RWPE1 (cell line): ENCODE measurements at regions not wholly inside any gene's neighbourhood (a gene's known extent, or its start where the extent isn't known, plus 50 kb on each side); places are given as distances from the start of the nearest gene placed in this dataset.

Experiments
- CTCF ChIA-PET: fragments of 350-600 bp; sonication (Branson Sonifier 250); formaldehyde crosslinking; extraction: SDS; loops from one replicate; lab custom pipeline; 2021; lab: Yijun Ruan, JAX
- POLR2A ChIA-PET: fragments of 400-600 bp; formaldehyde crosslinking; extraction: SDS; loops from one replicate; lab custom pipeline; 2020; ENCODE audit warnings: antibody characterized with exemption; ENCODE audit not compliant: low non-redundant PET; lab: Yijun Ruan, JAX
- DNase-seq: peaks from one replicate; pipeline ENCODE4 v3.0.0; 2012; ENCODE audit warnings: low spot score
- H3K27ac ChIP-seq: fragments of 450-650 bp; 2 replicates; pipeline ENCODE4 v1.5.1; 2017
- TF ChIP-seq, protein P1 (sequence below): fragments of 450-650 bp; conservative IDR thresholded peaks from 2 replicates; pipeline ENCODE4 v1.5.1; 2017; ENCODE audit warnings: low read depth, mild to moderate bottlenecking

DNA sequence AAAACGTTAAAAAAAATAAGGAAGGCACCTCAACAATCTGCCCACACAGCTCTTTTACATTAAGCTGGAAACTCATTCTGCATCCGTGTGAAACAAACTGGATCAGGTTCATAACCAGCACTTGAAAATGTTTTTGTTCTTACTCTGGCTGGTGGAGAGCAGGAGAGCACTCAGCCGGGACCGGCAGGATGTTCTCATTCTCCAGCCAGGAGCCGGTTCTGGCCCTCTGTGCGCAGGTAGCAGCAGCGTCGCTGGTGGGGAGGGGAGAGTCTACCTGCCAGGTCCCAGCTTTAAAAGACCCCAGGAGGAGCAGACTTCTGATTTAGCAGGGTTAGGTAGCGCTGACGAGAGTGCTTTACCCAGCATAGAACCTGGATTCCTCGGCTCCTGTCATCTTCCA, 834.9 kb upstream of the SALL3 start:
- CTCF ChIA-PET = no interaction called here
- DNase-seq = no peak
- TF ChIP-seq, protein P1, sequence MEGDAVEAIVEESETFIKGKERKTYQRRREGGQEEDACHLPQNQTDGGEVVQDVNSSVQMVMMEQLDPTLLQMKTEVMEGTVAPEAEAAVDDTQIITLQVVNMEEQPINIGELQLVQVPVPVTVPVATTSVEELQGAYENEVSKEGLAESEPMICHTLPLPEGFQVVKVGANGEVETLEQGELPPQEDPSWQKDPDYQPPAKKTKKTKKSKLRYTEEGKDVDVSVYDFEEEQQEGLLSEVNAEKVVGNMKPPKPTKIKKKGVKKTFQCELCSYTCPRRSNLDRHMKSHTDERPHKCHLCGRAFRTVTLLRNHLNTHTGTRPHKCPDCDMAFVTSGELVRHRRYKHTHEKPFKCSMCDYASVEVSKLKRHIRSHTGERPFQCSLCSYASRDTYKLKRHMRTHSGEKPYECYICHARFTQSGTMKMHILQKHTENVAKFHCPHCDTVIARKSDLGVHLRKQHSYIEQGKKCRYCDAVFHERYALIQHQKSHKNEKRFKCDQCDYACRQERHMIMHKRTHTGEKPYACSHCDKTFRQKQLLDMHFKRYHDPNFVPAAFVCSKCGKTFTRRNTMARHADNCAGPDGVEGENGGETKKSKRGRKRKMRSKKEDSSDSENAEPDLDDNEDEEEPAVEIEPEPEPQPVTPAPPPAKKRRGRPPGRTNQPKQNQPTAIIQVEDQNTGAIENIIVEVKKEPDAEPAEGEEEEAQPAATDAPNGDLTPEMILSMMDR = no peak
- POLR2A ChIA-PET = no interaction called here
- H3K27ac ChIP-seq = no peak overlapping the region

DNA sequence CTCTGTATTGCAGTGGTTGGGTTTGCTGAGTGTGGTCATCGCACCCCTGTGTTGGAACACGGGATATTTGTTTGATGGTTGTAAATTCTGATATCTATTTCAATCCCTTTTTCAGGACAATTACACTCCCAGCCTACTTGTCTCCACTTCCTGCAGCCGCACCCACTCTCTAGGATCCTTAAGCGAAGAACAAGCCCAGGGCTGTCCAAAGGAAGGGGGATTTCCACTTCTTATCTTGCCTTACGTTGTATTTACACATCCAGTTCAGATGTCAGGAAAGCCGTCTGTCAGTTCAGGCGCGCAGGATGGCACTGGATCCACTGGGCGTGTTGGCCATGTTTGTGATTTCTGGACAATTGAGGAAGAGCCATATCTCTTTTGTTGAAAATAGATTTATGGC, 834.5 kb upstream of the SALL3 start:
- POLR2A ChIA-PET = no interaction called here
- CTCF ChIA-PET = no interaction called here
- no peak for DNase-seq
- H3K27ac ChIP-seq = no peak overlapping the region
- TF ChIP-seq, protein P1 = no peak

DNA sequence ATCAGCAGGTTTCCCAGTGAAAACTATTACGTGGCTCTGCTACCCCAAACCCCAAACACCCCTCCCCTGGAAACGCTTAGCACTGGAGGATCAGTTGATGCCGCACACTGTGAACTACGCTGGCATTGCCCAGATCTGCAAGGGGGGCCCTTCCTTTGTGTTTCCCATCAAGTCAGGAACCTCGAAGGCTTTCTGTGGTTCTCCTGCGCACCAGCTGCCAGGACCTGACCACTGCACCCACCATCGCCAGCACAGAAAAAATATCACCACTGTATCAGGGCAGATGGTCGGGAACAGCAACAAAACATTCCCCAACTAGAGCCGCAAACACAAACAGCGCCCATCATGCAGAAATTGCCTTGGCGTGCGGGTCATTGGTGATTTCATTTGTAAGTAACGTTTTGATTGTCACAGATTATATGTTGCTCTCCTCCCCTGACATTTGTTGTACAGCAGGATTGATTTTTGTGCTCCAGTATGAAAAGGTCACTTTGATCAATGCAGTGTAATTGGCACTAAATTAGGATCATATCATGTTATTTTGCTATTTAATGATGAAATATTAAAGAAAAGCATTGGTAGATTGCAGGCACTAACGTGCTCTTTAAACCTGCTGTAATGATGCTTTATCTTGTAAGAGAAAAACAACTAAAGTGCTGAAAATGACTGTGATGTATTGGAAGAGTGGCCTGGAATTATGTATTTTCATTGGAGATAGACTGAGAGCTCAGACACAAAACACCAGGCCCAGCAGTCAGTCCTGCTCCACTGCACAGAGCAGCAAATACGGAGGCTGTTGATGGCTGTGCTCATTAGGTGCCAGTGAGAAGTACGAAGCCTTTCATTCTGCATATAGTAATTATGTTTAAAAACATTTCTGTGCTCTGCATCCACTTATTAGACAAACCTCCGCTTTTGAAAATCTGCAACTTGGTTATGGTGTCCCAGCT, 833.2 kb upstream of the SALL3 start:
- H3K27ac ChIP-seq = no peak overlapping the region
- no peak for DNase-seq
- CTCF ChIA-PET = no interaction called here
- POLR2A ChIA-PET = no interaction called here
- TF ChIP-seq, protein P1 = no peak

DNA sequence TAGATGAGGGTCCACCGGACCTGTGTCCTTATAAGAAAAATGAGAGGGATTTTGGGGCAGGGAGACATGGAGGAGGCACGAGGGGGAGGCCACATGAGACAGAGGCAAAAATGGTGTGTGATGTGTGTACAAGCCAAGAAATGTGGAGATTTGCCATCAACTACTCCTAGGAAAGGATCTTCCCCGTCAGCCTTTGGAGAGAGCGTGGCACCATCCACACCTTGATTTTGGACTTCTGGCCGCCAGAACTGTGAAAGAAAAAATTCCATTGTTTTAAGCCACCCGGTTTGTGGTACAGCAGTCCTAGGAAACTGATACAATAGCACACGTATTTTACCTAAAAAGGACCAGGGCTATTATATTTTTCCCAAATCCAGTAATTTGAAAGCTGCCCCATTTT, 829.0 kb upstream of the SALL3 start:
- H3K27ac ChIP-seq = no peak overlapping the region
- POLR2A ChIA-PET = no interaction called here
- CTCF ChIA-PET = no interaction called here
- DNase-seq = no peak
- TF ChIP-seq, protein P1 = no peak

DNA sequence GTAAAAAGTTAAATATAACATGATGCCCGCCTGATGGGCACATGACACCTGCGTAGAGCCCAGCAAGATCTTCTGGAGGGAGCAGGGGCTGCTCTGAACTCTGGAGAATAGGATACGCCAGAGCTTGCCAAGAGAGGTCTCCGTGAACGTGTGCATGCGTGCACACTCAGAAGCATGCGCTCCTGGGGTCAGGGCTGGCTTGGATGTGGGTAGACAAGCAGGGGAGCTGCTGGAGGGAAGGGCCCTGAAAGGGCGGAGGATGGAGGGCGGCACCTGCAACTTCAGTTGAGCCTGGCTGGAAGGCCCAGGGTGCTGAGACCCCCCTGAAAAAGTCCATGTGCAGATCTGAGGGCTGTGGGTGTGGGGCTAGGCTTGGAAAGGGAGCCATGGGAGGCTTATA, 828.4 kb upstream of the SALL3 start:
- TF ChIP-seq, protein P1 = no peak
- H3K27ac ChIP-seq = no peak overlapping the region
- CTCF ChIA-PET = no interaction called here
- no peak for DNase-seq
- POLR2A ChIA-PET = no interaction called here

DNA sequence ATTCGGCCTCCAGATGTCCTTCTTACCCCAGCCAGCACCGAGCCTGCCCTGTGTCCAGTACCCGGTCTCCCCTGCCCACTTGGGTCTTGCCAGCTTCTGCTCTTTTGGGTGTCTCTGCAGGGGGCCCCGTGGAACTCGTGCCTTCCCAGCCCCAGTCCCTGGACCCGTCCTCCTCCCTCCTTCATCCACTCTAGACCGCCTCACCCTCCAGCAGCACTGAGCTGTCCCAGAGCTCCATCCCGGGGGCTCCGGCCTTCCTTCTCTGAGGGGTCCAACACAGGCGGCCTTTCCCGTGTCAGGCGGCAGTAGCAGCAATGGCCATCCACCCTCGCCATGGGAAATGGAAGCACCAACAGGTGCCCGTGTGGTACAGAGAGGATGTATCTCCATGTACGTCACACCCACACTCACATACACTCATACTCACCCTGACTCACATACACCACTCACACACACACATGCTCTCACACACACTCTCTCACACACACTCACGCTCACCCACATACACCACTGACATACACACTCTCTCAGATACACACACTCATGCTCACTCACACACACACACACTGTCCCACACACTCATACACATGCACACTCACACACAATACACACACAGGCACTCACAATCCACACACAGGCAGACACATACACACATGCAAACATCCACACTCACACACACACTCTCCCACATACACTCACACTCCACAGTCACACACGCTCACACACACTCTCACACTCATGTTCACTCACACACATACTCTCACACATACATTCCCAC, 827.5 kb upstream of the SALL3 start:
- ChIA-PET POLR2A (no interaction called here), CTCF (no interaction called here)
- DNase-seq = no peak
- TF ChIP-seq, protein P1 = no peak
- no peak overlapping the region for H3K27ac ChIP-seq
